GM21717 (cell line): ENCODE measurements at regions not wholly inside any gene's neighbourhood (a gene's known extent, or its start where the extent isn't known, plus 50 kb on each side); places are given as distances from the start of the nearest gene placed in this dataset.

Experiments used
- ATAC-seq: cut with Tn5 transposase; IDR thresholded peaks from one replicate; pipeline ENCODE4 v1.9.1; 2021; ENCODE audit warnings: mild to moderate bottlenecking, moderate library complexity; ENCODE audit not compliant: unreplicated experiment

DNA sequence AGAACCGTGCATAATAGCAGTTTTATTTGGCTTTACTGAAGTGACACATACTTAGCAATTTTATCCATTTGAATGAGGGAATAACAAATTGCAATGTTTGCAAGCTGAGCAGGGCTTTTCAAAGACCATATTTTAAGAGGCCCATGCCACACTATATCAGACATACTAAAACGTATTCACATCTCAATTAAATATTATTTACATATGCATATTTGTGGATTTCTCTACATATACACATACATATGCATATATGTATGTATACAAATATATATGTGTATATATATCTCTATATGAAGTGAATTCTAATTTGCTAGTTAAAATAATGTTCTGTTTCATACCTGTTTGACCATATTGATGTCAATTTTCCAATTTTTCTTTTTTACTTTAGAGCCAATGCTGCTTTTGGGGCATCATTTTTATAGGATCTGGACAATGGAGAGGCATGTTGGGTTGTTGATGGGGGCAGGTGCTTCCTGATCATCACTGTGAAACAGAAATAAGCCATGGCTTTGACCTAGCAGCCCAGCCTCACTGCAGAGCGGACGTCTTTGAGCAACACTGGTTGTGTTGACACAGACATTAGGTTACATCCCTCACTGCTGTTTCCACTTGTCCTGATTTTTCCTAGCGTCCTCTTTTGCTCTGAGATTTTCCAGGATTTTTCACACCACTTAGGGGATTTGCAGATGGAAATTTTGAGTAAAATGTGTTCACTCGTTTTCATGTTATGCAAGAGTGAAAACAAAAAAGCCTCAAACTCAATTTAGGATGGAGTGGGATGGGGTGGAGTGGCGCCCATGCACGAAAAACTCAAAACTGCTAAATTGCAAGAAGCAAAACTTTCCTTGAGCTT is 56.9 kb downstream of the RDH14 start:
- no peak for ATAC-seq

DNA sequence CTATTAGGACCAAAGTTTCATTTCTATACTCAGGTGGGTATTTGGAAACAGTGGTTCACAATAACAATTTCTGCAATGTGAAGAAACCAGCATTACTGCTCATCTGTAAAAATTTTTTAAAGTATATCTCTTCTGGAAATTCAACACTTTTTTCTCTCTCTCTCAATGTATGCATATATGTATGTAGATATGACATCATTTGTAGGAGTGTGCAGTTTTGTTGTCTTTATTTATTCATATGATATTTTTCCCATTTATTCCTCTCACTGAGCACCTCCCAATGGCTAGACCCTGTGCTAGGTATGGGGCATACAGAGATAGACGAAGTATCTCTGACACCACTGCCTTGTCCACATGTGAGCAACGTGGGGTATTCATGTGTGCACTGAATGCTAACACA is 58.3 kb downstream of the RDH14 start:
- ATAC-seq = no peak

DNA sequence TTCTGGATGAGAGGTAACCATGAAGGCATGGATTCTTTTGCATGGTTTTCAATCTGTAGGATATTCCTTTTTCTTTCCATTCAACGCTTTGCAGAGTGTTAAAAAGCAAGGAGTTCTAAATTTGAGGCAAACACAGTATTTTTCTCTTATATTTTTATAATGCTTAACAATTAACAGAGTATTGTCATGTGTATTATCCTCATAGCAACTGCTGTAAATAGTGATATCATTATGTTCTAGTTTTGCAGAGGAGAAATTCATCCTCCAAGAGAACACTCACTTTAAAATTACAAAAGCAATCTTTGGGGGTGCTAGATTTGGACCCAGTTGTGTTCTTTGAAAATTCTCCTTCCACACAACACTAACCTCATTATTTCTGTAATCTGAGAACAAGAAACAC is 58.7 kb downstream of the RDH14 start:
- no peak for ATAC-seq

DNA sequence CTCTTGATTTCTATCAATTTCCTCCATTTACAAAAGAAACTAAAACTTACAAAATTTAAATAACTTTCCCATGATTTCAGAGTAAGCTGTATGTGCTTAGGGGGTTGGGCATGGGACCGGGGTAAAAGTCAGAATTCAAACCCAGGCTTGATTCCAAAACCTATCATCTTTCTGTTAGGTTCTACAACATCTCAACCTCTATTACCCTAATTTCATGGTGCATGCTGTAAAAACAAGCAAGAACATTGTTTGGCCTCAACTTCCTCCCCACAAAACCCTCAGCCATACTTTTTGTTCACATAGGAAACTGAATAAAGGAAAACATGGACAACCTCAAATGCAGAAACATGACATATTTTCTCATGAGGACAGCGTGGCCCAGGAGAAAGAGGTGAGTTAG is 59.3 kb downstream of the RDH14 start:
- no peak for ATAC-seq

DNA sequence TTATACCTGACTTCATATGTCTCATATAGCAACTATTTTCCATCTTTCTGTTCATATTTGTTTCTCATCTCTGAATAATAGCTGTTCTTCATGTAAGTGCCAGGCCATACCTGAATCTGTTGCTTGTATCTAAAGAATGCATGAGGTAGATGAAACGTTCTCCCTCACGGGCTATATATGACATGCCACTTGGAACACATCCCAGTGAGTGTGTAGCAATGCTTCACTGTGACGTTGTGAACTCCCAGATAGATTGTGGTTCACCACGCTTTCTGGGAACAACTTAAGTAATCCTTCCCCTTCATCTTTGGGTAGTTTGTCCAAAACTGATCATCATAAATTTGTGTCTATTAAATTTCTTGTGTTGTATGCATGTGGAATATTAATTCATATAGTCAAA is 60.1 kb downstream of the RDH14 start:
- no peak for ATAC-seq

DNA sequence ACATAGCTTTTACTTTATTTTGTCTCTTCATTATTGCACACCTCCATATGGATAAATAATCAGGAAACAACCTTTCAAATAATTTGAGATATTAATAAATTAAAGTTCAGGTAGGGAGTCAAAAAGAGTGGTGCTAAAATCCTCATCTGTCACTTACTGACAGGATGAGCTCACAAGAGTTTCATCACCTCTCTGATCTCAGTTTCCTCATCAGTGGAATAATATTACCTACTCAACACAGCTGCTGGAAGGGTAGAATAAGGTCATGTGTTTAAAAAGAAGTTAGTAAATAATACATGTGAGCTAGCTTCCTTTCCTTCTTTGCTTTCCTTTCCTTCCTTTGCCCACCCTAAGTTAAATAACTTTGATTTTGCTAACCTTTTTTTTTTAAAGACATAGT is 61.9 kb downstream of the RDH14 start:
- no peak for ATAC-seq

DNA sequence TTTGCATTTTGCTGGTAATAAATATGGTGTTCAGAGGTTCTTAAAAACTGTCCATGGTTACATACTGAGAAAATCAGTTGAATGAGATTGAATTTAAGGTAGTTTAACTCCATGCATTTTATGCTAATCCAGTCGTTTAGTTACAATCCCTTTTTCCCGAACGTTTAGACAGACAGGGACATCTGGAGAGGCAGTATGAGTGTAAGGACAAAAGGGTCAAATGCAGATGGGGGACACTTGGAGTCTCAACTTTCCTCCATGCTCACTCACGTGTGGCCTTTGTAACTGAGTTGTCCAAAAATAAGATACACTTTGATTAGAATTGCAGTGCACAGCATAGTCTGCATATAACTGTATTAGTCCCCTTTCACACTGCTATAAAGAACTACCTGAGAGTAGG is 63.9 kb downstream of the RDH14 start:
- ATAC-seq = no peak

DNA sequence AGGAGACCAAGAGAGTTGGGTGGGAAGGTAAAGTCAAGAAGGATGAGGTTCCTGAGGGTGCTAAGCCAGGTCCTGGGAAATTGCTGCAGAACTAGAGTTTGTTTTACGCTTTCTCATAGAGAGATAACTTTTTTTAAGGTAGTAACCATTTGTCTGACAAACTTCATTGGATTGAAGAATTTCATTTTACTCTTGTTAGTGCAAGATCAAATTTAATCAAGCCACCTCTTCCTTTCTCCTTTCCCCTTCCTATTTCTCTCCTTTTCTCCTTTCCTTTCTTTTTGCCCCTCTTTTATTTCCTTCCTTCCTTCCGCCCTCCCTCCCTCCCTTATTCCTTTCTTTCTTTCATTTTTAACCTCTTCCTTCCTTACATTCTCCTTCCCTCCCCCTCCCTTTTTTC is 65.4 kb downstream of the RDH14 start:
- no peak for ATAC-seq

DNA sequence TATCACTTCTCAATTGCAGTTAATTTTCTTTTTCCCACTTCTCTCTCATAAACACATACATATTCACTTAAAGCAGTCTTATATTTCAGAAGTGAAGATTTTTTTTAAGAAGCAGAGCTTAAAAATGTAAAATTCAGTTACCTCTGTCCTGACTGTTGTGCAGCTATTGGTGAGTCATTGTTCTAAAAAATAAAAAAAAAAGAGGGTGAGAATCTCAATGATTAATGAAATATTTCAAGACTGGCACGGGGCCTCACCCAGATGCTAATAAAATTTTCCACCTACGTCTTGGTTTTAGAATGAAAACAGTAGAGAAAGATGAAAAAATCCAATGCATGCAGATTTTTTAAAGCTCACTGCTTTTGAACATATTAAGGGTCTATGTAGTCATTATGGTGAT is 67.7 kb downstream of the RDH14 start:
- no peak for ATAC-seq

DNA sequence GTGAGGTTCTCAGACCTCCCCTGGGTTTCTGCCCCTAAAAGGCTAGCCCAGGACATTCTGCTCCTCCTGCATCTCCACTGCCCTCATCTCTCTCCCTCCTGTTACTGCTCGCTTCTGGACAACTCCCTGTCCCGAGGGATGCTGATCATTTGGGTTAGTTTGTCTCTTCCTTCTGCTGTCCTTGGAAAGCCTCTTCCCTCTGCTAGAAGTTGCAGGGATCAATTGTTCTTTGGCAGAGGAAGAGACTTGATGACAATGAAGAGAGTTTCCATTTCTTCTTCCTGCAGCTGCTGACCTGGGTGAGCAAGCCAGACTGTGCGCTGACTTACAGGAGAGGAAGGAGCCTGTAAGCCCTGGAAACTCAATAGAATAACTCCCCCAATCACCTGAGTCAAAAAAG is 68.9 kb downstream of the RDH14 start:
- no peak for ATAC-seq

DNA sequence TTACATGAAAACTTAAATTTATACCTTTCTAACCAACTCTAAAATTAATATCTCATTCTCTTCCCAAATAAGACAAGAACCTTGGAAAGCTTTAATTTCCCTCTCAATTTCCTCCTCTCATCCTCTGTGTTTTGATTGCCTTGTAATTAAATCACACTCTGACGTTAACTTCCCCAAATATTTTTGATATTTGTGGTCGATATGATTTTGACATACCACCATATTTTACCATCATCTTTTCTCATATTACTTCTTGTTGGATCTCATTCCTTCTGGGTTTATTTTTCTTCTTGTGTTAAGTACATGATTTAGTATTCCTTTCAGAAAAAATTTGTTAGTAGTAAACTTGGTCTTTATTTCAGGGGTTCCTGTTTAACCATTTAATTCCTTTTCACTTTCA is 69.6 kb downstream of the RDH14 start:
- no peak for ATAC-seq

DNA sequence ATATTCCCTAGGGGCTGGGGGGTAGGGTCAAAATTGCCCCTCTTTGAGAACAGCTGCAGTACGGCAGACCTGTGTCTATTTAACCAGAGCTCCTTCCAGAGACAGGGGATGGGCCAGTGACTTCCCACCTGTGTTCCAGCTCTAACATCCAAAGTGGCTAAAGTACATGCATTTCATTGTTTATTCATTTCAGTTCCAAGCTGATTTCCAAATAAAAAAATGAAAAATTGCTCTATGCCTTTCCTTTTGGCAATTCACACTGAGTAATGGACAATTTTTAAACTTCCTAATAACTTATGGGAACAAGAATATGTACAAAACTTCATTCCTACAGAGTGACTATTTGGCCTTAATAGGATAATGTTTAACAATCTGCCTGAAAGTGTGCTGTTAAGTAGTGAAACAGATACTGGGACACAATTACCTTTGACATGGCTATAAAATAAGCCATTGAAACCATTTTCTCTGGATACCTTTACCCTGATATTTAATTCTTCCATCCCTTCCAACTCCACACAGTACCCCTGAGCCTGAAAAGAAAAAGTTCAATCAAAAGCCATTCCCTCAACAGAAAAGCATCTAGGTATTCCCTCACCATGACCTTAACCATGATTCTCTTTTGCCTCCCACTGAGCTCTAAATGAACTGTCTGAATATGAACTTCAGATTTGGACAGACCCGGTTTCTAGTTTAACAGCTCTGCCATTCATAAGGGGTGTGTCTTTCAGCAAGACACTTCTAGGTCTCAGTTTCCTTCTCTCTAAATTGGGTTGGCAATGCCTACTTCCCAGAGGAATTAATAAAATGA is 73.1 kb downstream of the RDH14 start:
- ATAC-seq = no peak

DNA sequence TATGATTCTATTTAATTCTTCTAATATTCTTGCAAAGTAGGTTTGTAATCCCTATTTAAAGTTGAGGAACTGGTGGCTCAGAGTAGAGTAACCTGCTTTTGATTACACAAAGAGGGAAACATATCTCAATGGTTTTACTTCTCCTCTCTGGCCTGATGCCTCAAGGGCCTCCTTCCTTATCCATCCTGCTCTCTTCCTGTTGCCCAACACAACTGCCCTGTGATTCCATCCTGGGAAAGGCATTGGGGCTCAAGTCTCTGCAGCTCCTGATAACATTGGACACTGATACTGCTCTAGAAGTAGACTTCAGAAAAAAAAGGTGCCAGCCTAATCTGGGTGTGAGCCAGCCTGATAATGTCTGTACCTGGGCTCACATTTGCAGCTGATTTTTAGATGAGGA is 75.8 kb downstream of the RDH14 start:
- no peak for ATAC-seq

DNA sequence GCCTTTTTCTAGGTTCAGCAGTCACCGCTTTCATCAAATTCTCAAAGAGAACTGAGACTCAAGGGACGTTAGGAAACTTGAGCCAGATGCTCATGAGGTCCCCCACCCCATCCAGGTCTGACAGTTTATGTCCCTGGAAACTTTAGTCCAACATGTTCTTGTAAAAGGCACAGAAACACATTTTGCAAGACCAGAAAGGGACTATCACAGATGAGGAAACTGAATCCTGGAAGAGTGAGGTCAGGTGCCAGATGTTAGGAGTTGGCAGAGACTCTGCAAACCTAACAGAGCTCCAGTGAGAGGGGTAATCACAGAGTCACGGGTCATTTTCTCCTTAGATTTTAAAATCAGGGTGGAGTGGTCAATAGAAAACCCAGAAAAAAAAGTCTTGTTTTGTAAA is 76.6 kb downstream of the RDH14 start:
- no peak for ATAC-seq

DNA sequence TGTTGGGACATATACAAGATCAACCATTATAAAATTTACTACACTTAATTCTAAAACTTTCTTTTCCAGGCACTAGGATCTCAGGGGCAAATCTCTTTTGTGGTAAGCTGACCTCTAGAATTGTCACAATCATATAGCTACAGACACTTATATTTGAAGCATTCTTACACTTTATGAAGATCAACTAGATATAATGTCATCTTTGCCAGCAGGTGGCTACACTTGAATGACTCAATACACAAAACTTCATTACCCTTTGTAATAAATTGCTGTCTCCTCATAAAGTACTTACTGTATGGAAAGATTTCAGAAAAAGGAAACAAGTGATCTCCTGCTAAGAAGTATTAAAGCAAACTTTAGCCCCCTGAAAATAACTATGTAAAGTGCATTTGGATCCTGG is 77.8 kb downstream of the RDH14 start:
- ATAC-seq = no peak

DNA sequence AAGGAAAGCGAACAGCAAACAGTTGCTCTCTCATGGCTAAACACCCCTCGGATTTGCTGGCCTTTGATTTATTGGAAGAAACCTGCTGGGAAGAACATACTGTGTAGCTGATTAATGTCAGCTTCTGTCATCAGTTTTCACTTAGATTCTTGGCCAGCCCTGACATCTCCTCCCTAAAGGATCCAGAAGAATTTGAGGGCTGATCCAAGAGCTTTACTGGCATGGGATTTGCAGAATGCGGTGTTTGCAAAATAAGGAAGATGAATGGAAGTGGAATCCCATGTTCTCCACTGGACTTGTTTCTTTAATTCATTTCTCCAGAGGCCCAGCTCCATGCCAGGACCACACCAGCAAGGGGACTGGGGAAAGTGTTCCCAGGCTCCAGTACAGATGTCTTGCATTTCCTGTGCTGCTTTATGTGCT is 80.5 kb downstream of the RDH14 start:
- no peak for ATAC-seq

DNA sequence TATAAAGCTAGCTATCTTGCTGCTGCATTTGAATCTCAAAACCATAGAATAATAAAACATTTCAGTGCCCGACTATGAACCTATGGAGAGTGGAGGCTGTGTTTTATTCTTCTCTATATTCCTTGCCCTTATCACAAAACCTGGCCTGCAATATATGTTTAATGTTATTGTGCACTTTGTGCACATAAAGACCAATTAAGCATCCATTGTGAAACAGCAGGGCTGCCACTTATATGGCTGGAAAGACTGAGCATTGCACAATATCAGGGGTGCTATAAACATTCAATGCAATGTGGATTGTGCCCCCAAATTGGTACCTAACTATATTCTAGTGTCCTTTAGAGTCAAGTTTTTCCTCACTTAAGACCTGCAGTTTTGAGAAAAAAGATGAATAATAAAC is 83.2 kb downstream of the RDH14 start:
- ATAC-seq = no peak

DNA sequence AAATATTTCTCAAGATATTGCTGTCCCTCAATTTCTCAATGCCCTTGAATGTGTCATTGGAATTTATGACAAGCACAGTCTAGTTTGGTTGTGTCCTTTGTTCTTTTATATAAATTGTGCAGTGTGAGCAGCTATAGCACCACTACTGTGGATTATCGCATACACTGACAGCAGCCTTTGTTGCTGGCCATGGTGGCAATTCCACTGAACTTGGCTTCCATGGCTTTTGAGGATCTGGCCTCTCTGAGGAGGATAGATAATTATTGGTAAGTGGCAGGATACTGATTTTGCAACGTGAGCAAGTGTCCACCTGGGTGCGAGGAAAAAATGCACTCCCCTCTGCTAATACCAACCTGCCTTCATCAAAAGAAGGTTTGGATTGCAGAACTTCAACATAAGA is 84.0 kb downstream of the RDH14 start:
- no peak for ATAC-seq

DNA sequence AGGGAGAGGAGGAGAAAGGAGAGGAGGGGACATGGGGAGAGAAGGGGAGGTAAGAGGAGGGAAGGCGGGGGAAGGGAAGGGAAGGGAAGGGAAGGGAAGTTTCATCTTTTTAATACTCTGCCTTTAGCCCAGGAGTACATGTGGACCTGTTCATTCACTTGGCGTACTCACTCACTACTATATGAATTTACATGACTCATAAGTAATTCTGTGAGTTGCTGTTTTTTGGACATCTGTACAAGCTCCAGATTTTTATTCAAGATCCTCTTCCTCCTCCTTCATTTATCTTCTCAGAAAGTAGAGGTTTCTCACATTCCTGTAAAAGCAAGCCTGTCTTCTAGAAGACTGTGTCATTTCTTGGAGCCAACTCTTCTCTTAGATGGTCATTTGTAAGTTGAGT is 84.6 kb downstream of the RDH14 start:
- no peak for ATAC-seq

DNA sequence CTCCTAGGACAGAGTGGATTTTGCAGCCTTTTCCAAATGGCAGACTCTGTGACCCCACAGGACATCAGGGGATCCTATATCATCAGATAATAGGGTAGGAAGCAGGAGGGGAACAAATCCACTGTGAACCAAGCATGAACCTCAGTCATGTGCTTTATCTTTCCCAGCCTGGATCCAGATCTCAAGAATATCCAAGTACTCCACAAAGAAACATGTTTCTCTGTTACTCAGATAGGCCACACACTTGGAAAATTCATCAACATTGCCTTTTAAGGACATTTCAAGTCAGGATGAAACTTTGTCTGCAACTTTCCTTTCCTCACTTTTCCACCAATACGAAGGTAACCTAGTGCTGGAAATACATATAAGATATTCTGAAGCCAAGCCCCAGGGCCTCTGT is 85.8 kb downstream of the RDH14 start:
- ATAC-seq = no peak

DNA sequence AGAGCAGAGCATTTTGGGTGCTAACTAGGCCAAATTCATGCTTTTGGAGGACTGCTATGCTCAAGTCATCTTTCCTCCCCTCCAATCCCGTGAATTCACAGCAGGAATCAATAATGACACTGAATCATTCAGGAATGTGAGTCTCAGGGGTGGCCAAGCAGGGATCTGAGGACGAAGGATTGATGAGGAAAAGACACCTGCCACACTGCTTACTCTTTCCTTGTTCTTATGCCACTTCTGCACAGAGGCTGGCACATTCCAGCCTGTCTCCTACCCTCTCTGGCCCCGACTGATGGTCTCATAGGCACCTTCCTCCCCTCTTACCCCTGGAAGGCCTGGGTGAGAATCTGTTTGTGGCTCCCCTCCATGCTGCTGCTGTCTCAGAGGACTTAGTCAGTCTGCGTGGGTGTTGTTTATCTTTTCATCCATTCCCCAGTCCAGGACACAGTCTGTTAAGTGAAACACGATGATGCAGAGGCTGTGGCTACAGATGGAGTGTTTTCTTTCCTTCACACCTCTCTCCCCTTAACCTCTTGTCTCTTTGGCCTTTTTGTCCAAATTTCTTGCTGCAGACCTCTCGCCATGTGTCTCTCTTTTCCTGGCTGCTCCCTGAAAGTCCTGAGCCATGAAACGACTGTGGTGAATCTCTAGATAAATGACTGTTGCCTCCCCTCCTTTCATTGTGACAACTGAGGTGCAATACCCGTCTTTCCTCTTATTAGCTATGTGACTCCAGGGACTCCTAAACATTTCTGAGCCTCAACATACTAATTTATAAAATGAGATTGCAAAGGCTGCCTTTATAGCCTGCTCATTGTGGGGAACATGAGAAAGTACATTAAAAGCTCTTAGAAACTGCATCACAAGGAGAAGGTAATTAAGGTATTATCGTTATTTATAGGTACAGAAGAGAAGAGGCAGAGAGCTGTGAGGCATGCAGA is 86.9 kb downstream of the RDH14 start:
- ATAC-seq = no peak
